ENCODE measurements at regions not wholly inside any gene's neighbourhood (a gene's known extent, or its start where the extent isn't known, plus 50 kb on each side); places are given as distances from the start of the nearest gene placed in this dataset.

GRCh38 chr3:191120447-191121298 is 78.4 kb upstream of the OSTN start:
- no peak for DNase-seq (ENCODE audit: low spot score)
- in situ Hi-C loops (cut with MboI; ENCODE audit: low pct_unique_long_range_greater_than_20kb, low sequenced_read_pairs, unreplicated experiment): no loop called here
- TF ChIP-seq CTCF (IDR thresholded peaks at IDR 0.05; ENCODE audit: extremely low read depth, insufficient read depth, missing control alignments): no peak

- no peak for TF ChIP-seq CTCF (IDR thresholded peaks at IDR 0.05; ENCODE audit: extremely low read depth, insufficient read depth, missing control alignments)
- in situ Hi-C loops (cut with MboI; ENCODE audit: low pct_unique_long_range_greater_than_20kb, low sequenced_read_pairs, unreplicated experiment): no loop called here
- no peak for DNase-seq (ENCODE audit: low spot score)
Observed at GRCh38 chr3:191119415-191120295, 79.4 kb upstream of the OSTN start.

- no peak for DNase-seq (ENCODE audit: low spot score)
- in situ Hi-C loops (cut with MboI; ENCODE audit: low pct_unique_long_range_greater_than_20kb, low sequenced_read_pairs, unreplicated experiment): no loop called here
- no peak for TF ChIP-seq CTCF (IDR thresholded peaks at IDR 0.05; ENCODE audit: extremely low read depth, insufficient read depth, missing control alignments)
Observed at GRCh38 chr3:191111722-191112121, 87.3 kb upstream of the OSTN start.

DNA sequence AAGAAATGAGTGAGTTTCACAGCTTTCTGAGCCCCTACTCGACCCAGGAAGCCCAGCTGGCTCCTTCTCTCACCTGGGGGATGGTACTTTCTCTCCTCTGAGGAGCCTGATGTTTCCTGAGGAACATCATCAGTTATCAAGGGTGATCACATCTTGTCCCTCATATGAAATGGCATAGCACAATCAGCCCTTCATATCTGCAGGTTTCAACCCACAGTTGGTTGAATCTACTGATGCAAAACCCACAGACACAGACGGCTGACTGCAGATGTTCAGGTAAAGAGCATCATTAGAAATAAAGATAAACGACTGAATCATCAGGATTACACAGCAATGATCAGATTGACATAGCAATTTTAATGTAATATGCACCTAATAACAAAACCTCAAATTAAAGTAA is 93.6 kb upstream of the OSTN start:
- no peak for DNase-seq (ENCODE audit: low spot score)
- in situ Hi-C loops (cut with MboI; ENCODE audit: low pct_unique_long_range_greater_than_20kb, low sequenced_read_pairs, unreplicated experiment): no loop called here
- no peak for TF ChIP-seq CTCF (IDR thresholded peaks at IDR 0.05; ENCODE audit: extremely low read depth, insufficient read depth, missing control alignments)

DNA sequence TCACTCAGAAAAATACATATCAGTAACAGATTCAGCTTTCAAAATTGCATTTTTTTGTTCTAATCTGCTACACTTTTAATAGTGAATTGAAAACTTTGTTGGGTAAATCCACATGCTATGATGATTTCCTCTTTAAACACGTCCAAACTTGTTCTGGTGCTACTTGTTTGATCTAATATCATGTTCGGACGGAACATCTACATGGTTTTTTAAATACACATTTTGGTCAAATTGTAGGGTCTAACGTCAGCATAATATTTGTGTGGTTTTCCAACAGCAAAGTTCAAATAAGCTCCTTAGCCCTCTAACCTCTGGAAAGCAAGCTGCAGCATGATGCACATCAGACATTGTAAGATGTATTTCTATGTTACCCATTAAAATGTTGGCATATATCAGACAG is 98.5 kb upstream of the OSTN start:
- no peak for DNase-seq (ENCODE audit: low spot score)
- no peak for TF ChIP-seq CTCF (IDR thresholded peaks at IDR 0.05; ENCODE audit: extremely low read depth, insufficient read depth, missing control alignments)
- in situ Hi-C loops (cut with MboI; ENCODE audit: low pct_unique_long_range_greater_than_20kb, low sequenced_read_pairs, unreplicated experiment): no loop called here

GRCh38 chr3:191094057-191094845 is 104.8 kb upstream of the OSTN start:
- no peak for DNase-seq (ENCODE audit: low spot score)
- no peak for TF ChIP-seq CTCF (IDR thresholded peaks at IDR 0.05; ENCODE audit: extremely low read depth, insufficient read depth, missing control alignments)
- in situ Hi-C loops (cut with MboI; ENCODE audit: low pct_unique_long_range_greater_than_20kb, low sequenced_read_pairs, unreplicated experiment): no loop called here
